HepG2 (cell line): ENCODE measurements at regions not wholly inside any gene's neighbourhood (a gene's known extent, or its start where the extent isn't known, plus 50 kb on each side); places are given as distances from the start of the nearest gene placed in this dataset.

Experiments
- ATAC-seq: fragments of 200-7000 bp; cut with Tn5 transposase; 3 replicates; pipeline ENCODE4 v1.9.1; 2020; ENCODE audit warnings: mild to moderate bottlenecking, moderate library complexity
- BruUV-seq: library from RNA; stranded (reverse); fragments of 400-500 nt; replicated peaks from 2 replicates; lab custom pipeline; 2021; lab: Mats Ljungman, UMichigan
- CTCF ChIA-PET: fragments of 300-600 bp; formaldehyde crosslinking; extraction: SDS; loops from one replicate; lab custom pipeline; 2021; ENCODE audit warnings: low total read pairs, inconsistent platforms, low intra/inter-chr PET ratio; lab: Yijun Ruan, JAX
- POLR2A ChIA-PET: fragments of 350-600 bp; sonication (Branson Sonifier 250); formaldehyde crosslinking; loops from one replicate; lab custom pipeline; 2020; ENCODE audit warnings: antibody characterized with exemption, inconsistent platforms; lab: Yijun Ruan, JAX
- DNase-seq: peaks from one replicate; pipeline ENCODE4 v3.0.0-alpha.2; 2015; ENCODE audit warnings: low spot score
- FAIRE-seq: peaks from 3 replicates; lab custom pipeline; 2011; peaks lifted over from hg19 to GRCh38; lab: Jason Lieb, UNC
- H2AFZ ChIP-seq: one replicate; pipeline ENCODE4 v1.6.1; 2011; ENCODE audit warnings: low read length, inconsistent platforms
- H3K27ac ChIP-seq: fragments of 300-600 bp; 3 replicates; pipeline ENCODE4 v1.8.0; 2011; ENCODE audit warnings: mixed run types, mild to moderate bottlenecking, mixed read lengths, low read length, inconsistent platforms; ENCODE audit not compliant: insufficient read depth; ENCODE audit errors: extremely low read length
- H3K27me3 ChIP-seq, 2 experiments: fragments of 200-600 bp in 1 of 2; 2 replicates in 1 of 2; 3 replicates in 1 of 2; pipeline versions ENCODE4 v1.6.0 to v1.8.0; 2011; ENCODE audit warnings: low read length in 2 of 2, mild to moderate bottlenecking in 2 of 2, moderate library complexity in 2 of 2, inconsistent platforms in 1 of 2; ENCODE audit not compliant: insufficient read depth in 2 of 2, control insufficient read depth in 1 of 2
- H3K36me3 ChIP-seq, 2 experiments: fragments of 200-600 bp in 1 of 2; replicated peaks in 1 of 2; 2 replicates in 1 of 2; 3 replicates in 1 of 2; pipeline versions ENCODE4 v1.5.1 to v1.8.0; 2011; ENCODE audit warnings: low read length in 2 of 2, inconsistent platforms in 1 of 2; ENCODE audit not compliant: insufficient read depth in 2 of 2, control insufficient read depth in 1 of 2
- H3K4me1 ChIP-seq: 2 replicates; pipeline ENCODE4 v1.5.1; 2012; ENCODE audit warnings: low read length, inconsistent platforms; ENCODE audit not compliant: insufficient read depth
- H3K4me2 ChIP-seq: 2 replicates; pipeline ENCODE4 v1.6.0; 2011; ENCODE audit warnings: low read depth, low read length, inconsistent platforms
- H3K4me3 ChIP-seq, 3 experiments: fragments of 200-600 bp in 1 of 3; sonication (generic), shearing (Covaris generic) in 1 of 3; replicated peaks in 1 of 3; 2 replicates each; pipeline ENCODE4 v1.5.1; 2011 to 2016; ENCODE audit warnings: low read length in 3 of 3, inconsistent platforms in 2 of 3, low read depth in 2 of 3, mild to moderate bottlenecking in 2 of 3, control low read depth in 1 of 3, mixed read lengths in 1 of 3; ENCODE audit not compliant: insufficient read depth in 1 of 3
- H3K79me2 ChIP-seq: one replicate; pipeline ENCODE4 v1.6.1; 2011; ENCODE audit warnings: low read length, inconsistent platforms; ENCODE audit not compliant: insufficient read depth
- H3K9ac ChIP-seq: 2 replicates; pipeline ENCODE4 v1.6.0; 2011; ENCODE audit warnings: mild to moderate bottlenecking, low read depth, low read length, inconsistent platforms; ENCODE audit not compliant: insufficient read depth
- H3K9me3 ChIP-seq: 2 replicates; pipeline ENCODE4 v1.5.1; 2012; ENCODE audit warnings: mild to moderate bottlenecking, low read length
- H4K20me1 ChIP-seq: 2 replicates; pipeline ENCODE4 v1.6.0; 2011; ENCODE audit warnings: inconsistent platforms, mild to moderate bottlenecking, low read length, moderate library complexity; ENCODE audit not compliant: insufficient read depth
- FOSL1 ChIP-seq: sonication (generic); formaldehyde crosslinking; IDR thresholded peaks from 2 replicates; pipeline ENCODE4 v1.9.0; 2021; ENCODE audit warnings: missing genetic modification reagents, borderline replicate concordance
- GATAD2A ChIP-seq: IDR thresholded peaks from 2 replicates; pipeline ENCODE4 v1.6.1; 2016
- KMT2B ChIP-seq: IDR thresholded peaks from 2 replicates; pipeline ENCODE4 v1.6.1; 2016; ENCODE audit warnings: missing genetic modification reagents, missing compliant biosample characterization
- NCOA2 ChIP-seq: sonication (generic); formaldehyde crosslinking; IDR thresholded peaks from 2 replicates; pipeline ENCODE4 v1.8.0; 2022; ENCODE audit warnings: inconsistent platforms
- NFKBIZ ChIP-seq: IDR thresholded peaks from 2 replicates; pipeline ENCODE4 v1.6.1; 2018; ENCODE audit warnings: missing genetic modification reagents, missing compliant biosample characterization
- NR2F6 ChIP-seq, 2 experiments: IDR thresholded peaks; 2 replicates each; pipeline ENCODE4 v1.6.1; 2016; ENCODE audit warnings: antibody characterized with exemption in 1 of 2, mild to moderate bottlenecking in 1 of 2
- PRPF4 ChIP-seq: fragments of 200-400 bp; formaldehyde crosslinking; IDR thresholded peaks from 2 replicates; pipeline ENCODE4 v1.6.1; 2016; ENCODE audit warnings: low read length, low read depth; ENCODE audit not compliant: poor library complexity, severe bottlenecking
- SATB2 ChIP-seq: sonication (generic); formaldehyde crosslinking; IDR thresholded peaks from 2 replicates; pipeline ENCODE4 v1.5.0; 2020; ENCODE audit warnings: missing genetic modification reagents
- SMAD1 ChIP-seq: sonication (generic); formaldehyde crosslinking; IDR thresholded peaks from 2 replicates; pipeline ENCODE4 v1.4.0; 2020; ENCODE audit warnings: missing genetic modification reagents, low read depth, mild to moderate bottlenecking, borderline replicate concordance
- SRSF9 ChIP-seq: fragments of 200-400 bp; formaldehyde crosslinking; IDR thresholded peaks from 2 replicates; pipeline ENCODE4 v1.6.1; 2018; ENCODE audit warnings: borderline replicate concordance, mild to moderate bottlenecking, low read depth, low read length; ENCODE audit not compliant: insufficient read depth, poor library complexity, severe bottlenecking
- ZBED4 ChIP-seq: sonication (generic); formaldehyde crosslinking; IDR thresholded peaks from 2 replicates; pipeline ENCODE4 v1.4.0; 2020; ENCODE audit warnings: missing genetic modification reagents, borderline replicate concordance
- ZNF101 ChIP-seq: sonication (generic); formaldehyde crosslinking; IDR thresholded peaks from 2 replicates; pipeline ENCODE4 v1.4.0; 2020; ENCODE audit warnings: mild to moderate bottlenecking, low read depth, missing genetic modification reagents, borderline replicate concordance
- ZNF280B ChIP-seq: sonication (generic); formaldehyde crosslinking; IDR thresholded peaks from 2 replicates; pipeline ENCODE4 v1.5.0; 2020; ENCODE audit warnings: missing genetic modification reagents, mild to moderate bottlenecking, borderline replicate concordance
- ZNF563 ChIP-seq: sonication (generic); formaldehyde crosslinking; IDR thresholded peaks from 2 replicates; pipeline ENCODE4 v1.8.0; 2022; ENCODE audit warnings: mild to moderate bottlenecking, moderate library complexity, missing genetic modification reagents
- ZNF777 ChIP-seq: sonication (generic); formaldehyde crosslinking; IDR thresholded peaks from 2 replicates; pipeline ENCODE4 v1.4.0; 2020; ENCODE audit warnings: missing genetic modification reagents
- WGBS: methylation state at CpG from one replicate; pipeline ENCODE4 v1.1.6; 2017; ENCODE audit warnings: low lambda C conversion rate; 5-methylcytosine and 5-hydroxymethylcytosine counted together
- in situ Hi-C: cut with HindIII; loops from 2 replicates; pipeline ENCODE4 v1.10.0; 2017; ENCODE audit warnings: low pct_unique_long_range_greater_than_20kb; ENCODE audit not compliant: extremely low pct_ligation_motif_present
- intact Hi-C: fragments of 100-400 bp; cut with micrococcal nuclease; formaldehyde crosslinking; loops from one replicate; pipeline ENCODE4 v1.10.0; 2022; ENCODE audit not compliant: unreplicated experiment

- POLR2A ChIA-PET: no interaction called here
- TF ChIP-seq ZNF101 (CRISPR knock-in tag) (no peak), PRPF4 (no peak), ZNF280B (CRISPR knock-in tag) (no peak)
- TF ChIP-seq, all 625 proteins: peak for 0
- 2% methylated on average over 4 of the region's 4 CpGs for WGBS
- no peak for ATAC-seq
- Histone ChIP-seq H3K9me3 (peaks cover 52% of the 10 kb centered on the region), H3K4me2 (no peak overlapping the region), H3K36me3 (no peaks in the 10 kb centered on the region), H4K20me1 (no peaks in the 10 kb centered on the region), H3K27me3 (no peaks in the 10 kb centered on the region), H2AFZ (no peak overlapping the region), H3K27ac (no peak overlapping the region), H3K4me1 (no peaks in the 10 kb centered on the region), H3K4me3 (no peak overlapping the region), H3K79me2 (no peaks in the 10 kb centered on the region), H3K9ac (no peak overlapping the region)
- CTCF ChIA-PET: no interaction called here
- intact Hi-C loops: no loop called here
- no peak for FAIRE-seq
- in situ Hi-C loops: no loop called here
- no peak for DNase-seq
- BruUV-seq: no TSS peak
These were observed 75.6 kb downstream of the PRL start for GRCh38 chr6:22221211-22221610.

- Histone ChIP-seq H3K36me3 (no peaks in the 10 kb centered on the region), H3K9ac (no peak overlapping the region), H3K27me3 (no peaks in the 10 kb centered on the region), H4K20me1 (no peaks in the 10 kb centered on the region), H3K79me2 (no peaks in the 10 kb centered on the region), H2AFZ (no peak overlapping the region), H3K9me3 (peaks cover 56% of the 10 kb centered on the region), H3K4me3 (no peak overlapping the region), H3K27ac (no peak overlapping the region), H3K4me1 (no peaks in the 10 kb centered on the region), H3K4me2 (no peak overlapping the region)
- ATAC-seq: no peak
- DNase-seq: no peak
- BruUV-seq: no TSS peak
- POLR2A ChIA-PET: no interaction called here
- in situ Hi-C loops (no loop called here), intact Hi-C loops (no loop called here)
- WGBS: 2% methylated on average over 3 of the region's 3 CpGs
- FAIRE-seq: no peak
- CTCF ChIA-PET: no interaction called here
- TF ChIP-seq KMT2B (no peak), NCOA2 (CRISPR knock-in tag) (no peak), GATAD2A (CRISPR knock-in tag) (no peak), ZNF563 (CRISPR knock-in tag) (no peak), SRSF9 (no peak), ZNF777 (CRISPR knock-in tag) (no peak), NFKBIZ (CRISPR knock-in tag) (no peak), SATB2 (no peak), FOSL1 (no peak), SMAD1 (no peak), ZBED4 (no peak), NR2F6 (IDR thresholded peaks at IDR 0.05) (no peak), NR2F6 (CRISPR knock-in tag; IDR thresholded peaks at IDR 0.05) (no peak)
These were observed 75.2 kb downstream of the PRL start for GRCh38 chr6:22221630-22222029.
